GM19025 (cell line): ENCODE measurements at regions not wholly inside any gene's neighbourhood (a gene's known extent, or its start where the extent isn't known, plus 50 kb on each side); places are given as distances from the start of the nearest gene placed in this dataset.
A peak's percentile ranks its signal among the peaks of the same experiment; 100 is the strongest.
"Not testable (repeated sequence)": the region's sequence is repeated elsewhere in the genome, so short reads cannot be mapped to it uniquely, and the experiment has no call there.

Source experiments
- ATAC-seq: cut with Tn5 transposase; IDR thresholded peaks from one replicate; pipeline ENCODE4 v1.9.1; 2021; ENCODE audit warnings: mild to moderate bottlenecking, low read depth, moderate library complexity; ENCODE audit not compliant: unreplicated experiment

DNA sequence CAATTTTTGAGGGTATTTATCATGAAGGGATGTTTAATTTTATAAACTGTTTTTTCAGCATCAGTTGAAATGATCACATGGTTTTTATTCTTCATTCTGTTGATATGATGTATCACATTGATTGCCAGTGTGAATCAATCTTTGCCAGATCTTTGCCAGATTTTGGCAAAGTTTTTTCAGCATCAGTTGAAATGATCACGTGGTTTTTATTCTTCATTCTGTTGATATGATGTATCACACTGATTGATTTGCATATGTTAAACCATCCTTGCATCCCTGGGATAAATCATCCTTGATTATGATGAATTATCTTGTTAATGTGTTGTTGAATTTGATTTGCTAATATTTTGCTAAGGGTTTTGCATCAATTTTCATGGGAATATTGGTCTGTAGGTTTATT lies 140.9 kb upstream of the TAS2R1 start:
- no peak for ATAC-seq

DNA sequence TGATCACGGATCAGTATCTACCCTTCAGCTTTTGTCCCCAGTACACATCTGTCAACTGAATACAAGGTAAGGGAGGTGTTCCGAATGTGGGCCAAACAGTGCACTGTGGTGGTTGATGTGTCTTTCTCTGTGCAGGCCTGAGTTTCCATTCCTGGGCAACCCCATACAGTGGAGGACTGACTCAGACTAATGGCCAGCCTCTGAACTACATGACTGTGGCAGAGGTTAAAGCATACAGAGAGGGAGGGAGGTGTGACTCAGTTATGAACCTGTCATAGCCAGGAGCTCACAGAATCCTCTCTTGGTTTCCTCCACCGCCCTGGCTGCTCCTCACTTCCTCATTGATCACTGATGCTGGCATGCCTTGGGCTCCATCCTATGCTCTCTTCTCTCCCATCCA lies 136.4 kb upstream of the TAS2R1 start:
- no peak for ATAC-seq

DNA sequence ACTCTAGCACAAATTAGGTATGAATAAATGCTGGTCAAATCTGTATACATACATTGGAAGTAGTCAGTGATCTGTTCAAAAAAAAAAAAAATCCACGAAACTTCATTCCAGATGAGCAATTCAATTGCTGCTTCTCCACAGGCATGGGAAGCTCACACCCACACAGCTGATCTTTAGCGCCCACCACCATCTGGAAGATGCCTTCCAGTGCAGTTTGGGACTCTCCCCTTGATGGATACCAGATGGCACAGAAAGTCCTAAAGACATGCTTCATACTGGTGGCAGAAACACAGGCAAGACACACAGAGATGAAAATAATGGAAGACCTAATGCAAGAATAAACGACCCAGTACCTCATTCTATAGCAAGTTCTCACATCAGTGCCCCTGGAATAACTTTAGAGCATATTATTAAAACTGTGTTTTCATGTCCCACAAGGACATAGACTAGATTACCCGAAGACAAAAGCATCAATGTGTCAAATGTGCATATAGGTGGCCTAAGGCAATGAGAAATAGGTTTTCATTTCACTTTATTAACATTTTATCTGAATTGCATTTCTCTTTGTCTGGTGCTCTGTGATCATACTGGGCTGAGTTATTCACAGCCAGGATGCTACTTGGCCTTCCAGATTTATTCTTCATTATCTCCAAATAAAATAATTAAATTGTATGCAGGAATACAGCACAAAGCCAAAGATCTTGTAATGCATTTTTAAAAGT lies 135.4 kb upstream of the TAS2R1 start:
- ATAC-seq, result no peak

DNA sequence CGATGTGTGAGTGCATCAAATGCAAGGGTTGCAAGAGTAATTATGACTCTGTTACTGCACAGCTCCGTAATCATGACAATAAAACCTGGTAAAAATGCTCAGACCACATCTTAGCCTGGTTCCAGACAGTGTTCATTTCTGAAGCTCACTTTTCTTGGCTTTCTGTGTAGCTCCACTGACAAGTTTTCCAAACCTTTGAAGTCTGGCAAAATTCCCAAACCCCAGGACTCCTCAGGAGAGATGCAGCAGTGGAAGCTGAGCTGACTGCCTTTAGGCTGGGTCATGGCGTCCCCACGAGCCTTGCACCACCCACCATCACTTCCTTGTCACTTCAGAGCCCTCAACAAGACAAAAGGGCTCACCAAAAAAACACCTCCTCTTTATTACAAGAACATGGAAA lies 131.6 kb upstream of the TAS2R1 start:
- no peak for ATAC-seq

DNA sequence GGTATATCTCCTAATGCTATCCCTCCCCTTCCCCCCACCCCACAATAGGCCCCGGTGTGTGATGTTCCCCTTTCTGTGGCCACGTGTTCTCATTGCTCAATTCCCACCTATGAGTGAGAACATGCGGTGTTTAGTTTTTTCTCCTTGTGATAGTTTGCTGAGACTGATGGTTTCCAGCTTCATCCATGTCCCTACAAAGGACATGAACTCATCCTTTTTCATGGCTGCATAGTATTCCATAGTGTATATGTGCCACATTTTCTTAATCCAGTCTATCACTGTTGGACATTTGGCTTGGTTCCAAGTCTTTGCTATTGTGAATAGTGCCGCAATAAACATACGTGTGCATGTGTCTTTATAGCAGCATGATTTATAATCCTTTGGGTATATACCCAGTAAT lies 122.5 kb upstream of the TAS2R1 start:
- ATAC-seq, result not testable (repeated sequence)

DNA sequence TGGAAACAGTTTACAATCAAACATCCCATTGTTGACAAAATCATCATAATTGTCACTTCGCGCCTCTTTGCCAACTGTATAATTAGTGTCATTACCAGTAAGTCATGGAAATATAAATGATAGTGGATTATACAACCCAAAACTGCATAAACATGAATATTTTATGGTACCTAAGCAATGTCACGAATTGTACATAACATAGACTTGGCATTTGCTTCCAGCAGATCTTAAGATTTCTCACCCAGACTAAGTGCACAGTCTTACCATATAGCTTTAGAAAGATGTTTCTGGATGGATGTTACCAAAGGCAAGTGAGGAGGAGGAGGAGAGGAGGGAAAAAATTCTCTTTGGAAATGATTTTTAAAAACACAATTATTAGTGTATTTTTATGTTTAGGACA lies 113.4 kb upstream of the TAS2R1 start:
- ATAC-seq, result no peak

DNA sequence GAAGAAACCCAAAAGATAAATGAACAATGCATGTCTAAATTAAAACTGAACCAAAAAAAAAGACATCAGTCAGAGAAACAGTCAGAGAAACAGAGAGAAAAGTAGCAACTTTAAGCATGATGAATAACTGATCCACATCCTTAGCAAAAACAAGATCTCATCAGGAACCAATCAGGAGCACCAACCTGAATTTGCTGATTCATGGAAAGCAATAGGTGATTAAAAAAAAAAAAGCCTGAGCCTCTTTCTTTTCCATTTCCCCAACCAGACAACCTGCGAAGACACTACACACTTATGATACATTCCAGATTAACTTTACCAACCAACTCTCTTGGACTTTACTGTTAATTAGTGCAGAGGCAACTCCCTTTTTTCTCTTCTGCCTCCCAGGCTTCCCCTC lies 112.7 kb upstream of the TAS2R1 start:
- ATAC-seq, result no peak

DNA sequence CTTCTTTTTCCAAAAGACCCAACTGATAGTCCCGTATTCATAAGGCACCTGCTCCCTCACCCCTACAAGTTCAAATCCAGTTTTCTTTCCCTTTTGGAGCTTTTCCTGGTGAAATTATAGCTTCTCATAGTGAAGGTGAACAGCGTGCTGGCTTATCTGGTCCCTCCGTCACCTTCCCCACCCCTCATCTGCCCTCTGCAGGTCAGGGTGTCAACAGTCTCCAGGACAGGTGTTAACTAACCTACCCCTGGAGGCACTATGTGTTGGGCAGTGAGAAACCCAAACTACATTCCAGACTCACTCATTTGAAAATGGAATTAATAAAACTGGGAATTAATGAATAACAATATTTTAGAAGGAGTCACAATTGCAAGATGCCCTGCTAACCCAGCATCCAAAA lies 109.0 kb upstream of the TAS2R1 start:
- ATAC-seq, result no peak

DNA sequence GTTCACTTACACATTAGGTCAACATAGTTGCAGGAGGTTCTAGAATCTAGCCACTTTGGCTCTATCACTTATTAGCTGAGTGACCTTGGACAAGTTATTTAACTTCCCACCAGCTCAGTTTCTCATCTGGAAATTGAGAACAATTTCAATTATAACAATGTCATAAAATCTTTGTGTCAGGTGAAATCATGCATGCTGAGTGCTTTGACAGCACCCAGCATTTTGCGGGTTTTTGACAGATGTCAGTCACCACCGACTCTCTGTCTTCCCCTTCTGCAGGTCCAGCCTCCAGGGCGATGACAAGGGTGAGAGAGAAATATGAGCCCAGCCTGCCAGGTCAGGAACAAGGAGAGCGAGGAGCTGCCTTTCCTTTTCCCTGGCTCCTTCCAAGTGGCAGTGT lies 107.1 kb upstream of the TAS2R1 start:
- no peak for ATAC-seq

DNA sequence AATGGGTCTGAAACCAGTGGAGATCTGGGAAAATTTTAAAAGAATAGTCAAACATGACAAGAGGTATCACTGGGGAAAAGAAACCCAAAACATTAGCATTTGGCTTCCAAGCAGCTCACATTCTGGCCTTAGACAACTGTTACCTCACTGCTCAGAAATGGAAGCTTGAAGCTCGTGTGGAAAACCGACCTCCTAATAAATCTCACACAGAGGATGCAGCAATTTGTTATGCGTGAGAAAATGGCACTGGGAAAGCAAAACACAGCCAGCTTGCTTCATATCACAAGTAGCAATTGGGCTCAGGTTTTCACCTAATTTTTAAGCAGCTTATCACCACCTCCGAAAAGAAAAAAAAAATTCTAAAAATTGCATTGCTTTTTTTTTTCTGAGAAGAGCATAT lies 103.3 kb upstream of the TAS2R1 start:
- ATAC-seq, result no peak

DNA sequence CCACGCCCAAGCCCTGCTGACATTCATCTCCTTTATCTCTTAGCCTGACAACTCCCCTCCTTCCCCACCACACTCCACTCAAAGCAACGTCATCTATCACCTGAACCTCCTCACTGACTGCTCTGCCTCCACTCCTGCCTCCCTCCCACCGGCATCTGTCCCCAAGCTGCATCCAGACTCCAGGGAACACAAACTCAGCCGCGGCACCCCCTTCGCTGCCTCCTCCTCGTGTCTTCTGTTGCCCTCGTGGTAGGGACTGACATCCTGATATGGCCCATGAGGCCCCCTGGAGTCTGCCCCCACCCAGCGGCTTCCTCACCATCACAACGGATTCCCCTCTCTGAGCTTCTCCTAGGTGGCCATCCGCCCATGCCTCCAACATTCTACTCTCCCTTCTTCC lies 101.0 kb upstream of the TAS2R1 start:
- no peak for ATAC-seq

DNA sequence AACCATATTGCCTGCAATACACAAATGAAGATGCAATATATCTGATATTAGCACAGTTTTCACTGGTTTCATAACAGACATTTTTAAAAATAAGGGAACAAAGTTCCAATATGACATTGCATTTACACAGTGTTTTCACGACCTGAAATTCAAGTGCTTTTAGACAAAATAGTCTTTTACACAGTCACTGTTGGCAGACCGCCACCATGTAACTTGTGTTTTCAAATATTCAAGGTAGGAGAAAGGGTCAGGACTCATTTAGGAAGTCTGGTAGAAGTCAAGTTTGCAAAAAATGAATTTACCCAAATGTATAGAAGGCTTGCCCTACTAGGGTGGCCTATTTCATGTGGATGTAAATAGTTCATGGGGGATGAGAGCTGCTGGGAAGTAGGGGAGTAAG lies 98.1 kb upstream of the TAS2R1 start:
- ATAC-seq, result no peak

DNA sequence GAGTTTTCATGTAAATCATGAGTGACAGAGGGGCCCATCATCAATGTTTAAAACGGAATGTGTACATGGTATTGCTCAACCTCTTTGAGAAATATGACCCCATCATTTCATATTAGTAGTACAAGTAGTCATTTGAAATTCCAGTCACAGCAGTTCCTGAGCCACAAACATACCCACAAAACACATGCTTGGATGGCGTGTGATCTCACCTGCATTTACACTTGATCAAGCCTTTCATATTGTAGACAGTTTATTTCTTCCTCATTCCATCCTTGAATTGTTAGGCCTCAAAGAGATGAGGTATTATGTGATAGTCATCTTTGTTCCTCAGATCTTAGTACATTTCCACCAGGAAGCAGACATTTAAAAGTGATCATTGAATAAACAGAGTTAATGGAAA lies 96.8 kb upstream of the TAS2R1 start:
- no peak for ATAC-seq

DNA sequence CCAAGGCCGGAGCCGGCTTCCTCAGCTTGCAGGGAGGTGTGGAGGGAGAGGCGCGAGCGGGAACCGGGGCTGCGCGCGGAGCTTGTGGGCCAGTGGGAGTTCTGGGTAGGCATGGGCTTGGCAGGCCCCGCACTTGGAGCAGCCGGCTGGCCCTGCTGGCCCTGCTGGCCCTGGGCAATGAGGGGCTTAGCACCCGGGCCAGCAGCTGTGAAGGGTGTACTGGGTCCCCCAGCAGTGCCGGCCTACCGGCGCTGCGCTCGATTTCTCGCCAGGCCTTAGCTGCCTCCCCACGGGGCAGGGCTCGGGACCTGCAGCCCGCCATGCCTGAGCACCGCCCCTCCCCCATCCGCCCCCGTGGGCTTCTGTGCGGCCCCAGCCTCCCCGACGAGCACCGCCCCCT lies 95.1 kb upstream of the TAS2R1 start:
- not testable (repeated sequence) for ATAC-seq

DNA sequence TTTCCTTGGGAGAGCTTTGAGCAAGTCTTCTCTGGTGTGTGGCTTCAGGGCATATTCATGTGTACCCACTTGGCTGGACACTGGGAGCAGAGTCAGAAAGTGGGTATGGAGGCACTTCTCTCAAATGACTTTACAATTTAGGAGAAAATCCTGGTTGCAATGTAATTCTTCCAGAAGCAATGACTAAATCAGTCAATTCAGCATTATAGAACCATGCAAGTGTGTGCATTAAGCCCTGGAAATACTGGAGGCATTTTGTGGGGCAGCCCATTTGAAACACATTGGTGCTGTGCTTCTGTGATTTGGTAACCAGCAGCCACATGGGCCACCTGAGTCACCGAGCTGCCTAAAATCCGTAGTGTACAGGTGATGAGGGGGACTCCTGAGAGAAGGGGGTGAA lies 94.6 kb upstream of the TAS2R1 start:
- ATAC-seq, result no peak

DNA sequence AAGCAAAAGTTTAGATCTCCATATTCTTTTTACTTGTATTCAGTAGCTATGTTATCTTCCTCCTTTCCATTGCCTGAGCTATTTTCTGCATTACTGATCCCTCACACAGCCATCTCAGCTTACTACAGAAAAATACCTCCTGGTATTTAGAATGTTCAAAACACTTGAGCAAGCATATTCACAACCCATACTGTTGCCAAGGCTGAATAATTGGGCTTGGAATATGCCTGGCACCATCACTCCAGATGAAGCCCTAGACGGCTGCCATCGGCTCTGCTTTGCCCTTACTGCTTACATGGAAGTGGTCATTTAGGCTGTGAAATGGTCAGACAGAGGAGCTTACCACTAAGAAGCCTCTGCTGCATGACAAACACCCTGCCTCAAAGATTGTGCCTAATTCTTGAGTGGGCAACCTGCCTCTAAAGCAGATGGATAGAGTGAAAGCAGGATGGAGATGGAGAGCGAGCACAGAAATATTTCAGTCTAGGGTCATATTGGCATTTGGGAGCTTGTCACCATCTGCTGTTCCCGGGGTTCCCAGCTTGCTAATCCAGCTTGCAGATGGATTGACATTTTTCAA lies 92.5 kb upstream of the TAS2R1 start:
- no peak for ATAC-seq

DNA sequence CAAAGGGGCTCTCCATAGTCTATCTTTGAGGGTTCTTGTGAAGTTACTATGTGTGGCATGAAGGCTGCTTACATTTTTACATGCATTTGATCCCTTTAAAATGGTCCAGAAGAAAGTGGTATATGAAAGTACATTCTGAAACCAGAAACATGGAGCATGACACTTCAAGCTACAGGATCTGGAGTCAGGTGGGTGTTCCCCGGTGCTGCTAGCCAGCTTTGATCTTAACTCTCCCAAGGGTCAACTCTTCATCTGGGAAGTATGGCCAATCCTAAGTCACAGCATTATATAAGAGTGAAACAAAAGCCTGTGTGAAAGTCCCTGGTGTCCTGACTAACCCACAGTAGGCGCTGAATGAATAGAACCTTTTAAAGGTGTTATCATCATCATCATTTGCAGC lies 91.0 kb upstream of the TAS2R1 start:
- no peak for ATAC-seq

DNA sequence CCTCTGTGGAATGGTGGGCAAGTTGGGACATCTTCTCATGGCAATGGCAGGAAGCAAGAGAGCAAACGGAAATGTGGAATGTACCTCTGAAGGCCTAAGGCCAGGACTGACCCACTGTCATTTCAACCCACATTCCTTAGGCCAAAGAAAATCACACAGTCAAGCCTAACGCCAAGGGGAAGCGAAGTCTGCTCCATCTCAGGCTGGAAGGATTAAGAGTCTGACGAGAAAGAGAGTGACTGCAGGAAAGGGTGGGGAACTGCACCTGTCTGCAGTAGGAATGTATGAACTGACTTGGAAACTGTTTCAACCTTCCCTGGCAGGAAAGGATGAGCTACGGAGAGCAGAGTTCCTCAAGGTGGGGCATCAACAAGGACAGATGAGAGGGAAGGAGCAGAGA lies 90.2 kb upstream of the TAS2R1 start:
- no peak for ATAC-seq

DNA sequence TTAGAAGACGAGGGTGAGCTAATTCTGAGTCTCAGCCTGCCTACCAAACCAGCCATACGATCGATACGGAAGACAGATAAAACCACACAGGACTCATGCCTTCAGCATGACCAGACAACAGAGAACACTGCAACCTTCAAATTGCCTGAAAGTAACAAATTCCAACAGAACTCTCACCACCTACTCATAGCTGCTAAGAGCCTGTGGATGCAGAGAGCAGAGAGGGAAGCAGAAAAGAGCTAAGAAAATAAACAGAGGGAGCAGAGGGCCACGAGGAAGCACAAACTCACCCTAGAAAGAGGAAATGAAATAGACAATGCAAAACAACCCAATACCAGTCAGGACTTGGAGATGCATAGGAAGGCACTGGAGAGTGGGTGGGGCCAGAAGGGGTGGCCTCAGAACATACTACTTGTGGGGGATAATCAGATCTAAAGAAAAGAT lies 86.7 kb upstream of the TAS2R1 start:
- peak; percentile 72 for ATAC-seq

DNA sequence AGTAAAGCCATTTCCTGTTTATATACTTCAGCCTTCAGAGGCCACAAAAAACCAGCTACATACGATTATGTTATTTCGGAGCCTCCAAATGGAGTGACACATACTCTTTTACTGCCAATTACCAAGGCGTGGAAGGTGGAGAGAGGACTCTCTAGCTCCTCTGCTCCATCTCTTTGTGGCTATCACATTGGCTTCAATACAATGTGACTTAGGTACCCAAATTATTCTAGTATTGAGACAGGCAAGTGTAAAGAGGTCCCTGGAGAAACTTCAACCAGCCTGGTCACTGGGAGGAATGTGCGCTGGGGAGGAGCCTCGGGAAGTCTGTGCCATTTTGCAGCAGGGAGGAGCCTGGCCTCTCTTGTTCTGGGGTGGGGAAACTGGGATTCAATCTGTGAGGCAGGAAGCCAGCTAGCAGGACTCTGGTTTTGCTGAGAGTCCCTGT lies 85.8 kb upstream of the TAS2R1 start:
- ATAC-seq, result no peak

DNA sequence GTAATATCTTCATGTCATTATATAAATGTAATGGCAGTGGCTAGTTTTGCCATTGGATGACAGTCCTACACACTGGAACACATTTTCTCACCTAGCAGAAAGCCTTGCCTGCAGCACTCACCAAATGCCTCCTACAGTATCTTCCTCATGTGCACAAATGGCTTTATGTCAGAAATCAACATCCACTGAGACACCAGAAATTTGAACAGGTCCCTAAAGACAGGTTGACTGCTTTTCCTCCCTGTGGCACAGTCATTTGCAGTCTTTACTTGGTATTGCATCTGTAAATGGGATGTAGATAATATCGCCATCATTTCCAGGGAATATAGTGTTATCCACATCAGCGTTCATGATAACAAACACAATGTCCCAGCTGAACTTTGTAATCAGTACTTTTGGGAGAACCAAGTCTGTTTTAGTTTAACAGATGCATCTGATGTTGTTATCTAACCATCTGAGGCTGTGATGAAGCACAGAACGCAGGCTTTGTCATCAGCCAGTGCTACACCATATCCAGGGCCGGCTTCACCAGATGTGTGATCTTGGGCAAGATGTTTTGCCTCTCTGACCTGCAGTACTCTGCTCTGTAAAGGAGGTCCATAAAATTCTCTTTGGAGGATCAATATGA lies 83.9 kb upstream of the TAS2R1 start:
- no peak for ATAC-seq

DNA sequence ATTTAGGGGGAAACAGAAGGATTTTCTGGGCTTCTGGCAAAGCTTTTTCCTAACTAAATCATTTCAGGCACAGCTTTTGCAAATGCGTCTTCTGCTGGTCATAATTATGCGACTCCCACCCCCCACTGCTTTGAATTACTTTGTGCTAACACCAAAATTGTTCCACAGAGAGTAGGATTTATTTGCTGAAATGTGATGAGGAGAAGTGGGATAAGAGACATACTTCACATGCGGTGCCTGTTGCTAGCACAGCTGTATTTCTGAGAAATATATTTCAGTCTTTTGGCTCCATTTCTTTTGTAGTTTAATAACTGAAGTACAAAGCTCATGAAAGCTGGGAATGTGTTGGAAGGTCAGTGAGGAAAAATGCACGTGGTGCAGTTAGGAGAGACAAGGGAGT lies 83.2 kb upstream of the TAS2R1 start:
- ATAC-seq, result no peak
